Keratinocyte (primary cell): ENCODE measurements at regions not wholly inside any gene's neighbourhood (a gene's known extent, or its start where the extent isn't known, plus 50 kb on each side); places are given as distances from the start of the nearest gene placed in this dataset.
"Not testable (repeated sequence)": the region's sequence is repeated elsewhere in the genome, so short reads cannot be mapped to it uniquely, and the experiment has no call there.

ENCODE experiments used
- CTCF ChIP-seq, 3 experiments: IDR thresholded peaks in 1 of 3; conservative IDR thresholded peaks in 1 of 3; optimal IDR thresholded peaks in 1 of 3; 2 replicates in 2 of 3; 3 replicates in 1 of 3; pipeline versions ENCODE3 to v1.5.1; 2011; ENCODE audit warnings: low read length in 3 of 3, mild to moderate bottlenecking in 3 of 3, moderate library complexity in 2 of 3, control low read depth in 1 of 3, inconsistent platforms in 1 of 3; ENCODE audit not compliant: insufficient read depth in 2 of 3; ENCODE audit errors: extremely low read depth in 1 of 3
- EZH2 ChIP-seq: IDR thresholded peaks from one replicate; pipeline ENCODE4 v1.6.1; 2012; ENCODE audit warnings: inconsistent platforms, mild to moderate bottlenecking, low read length, moderate library complexity

DNA sequence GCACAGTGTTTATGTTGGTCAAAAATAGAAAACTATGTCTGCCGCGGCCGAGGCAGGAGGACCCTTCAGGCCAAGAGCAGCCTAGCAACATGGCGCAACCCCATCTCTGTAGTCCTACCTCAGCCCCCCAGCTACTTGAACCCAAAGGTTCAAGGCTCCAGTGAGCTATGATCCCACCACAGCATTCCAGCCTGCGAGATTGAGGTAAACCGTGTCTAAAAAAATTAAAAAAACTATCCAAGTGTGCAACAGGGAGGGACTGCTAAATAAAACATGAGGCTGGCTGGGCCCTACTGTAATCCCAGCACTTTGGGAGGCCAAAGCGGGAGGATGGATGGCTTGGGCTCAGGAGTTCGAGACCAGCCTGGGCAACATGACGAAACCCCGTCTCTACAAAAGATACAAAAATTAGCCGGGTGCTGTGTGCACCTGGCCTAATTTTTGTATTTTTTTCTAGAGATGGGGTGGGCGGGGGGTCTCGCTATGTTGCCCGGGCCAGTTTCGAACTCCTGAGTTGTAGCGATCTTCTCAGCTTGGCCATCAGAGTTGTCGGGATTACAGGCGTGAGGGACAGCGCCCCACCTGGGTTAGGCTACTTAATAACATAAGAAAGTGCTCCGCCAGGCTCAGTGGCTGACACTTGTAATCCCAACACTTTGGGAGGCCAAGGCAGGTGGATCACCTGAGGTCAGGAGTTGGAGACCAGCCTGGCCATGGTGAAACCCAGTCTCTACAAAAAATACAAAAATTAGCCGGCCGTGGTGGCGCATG lies 309.4 kb downstream of the ZNF37A start:
- TF ChIP-seq CTCF (optimal IDR thresholded peaks at IDR 0.05 in 1 of 3, IDR thresholded peaks at IDR 0.05 in 1 of 3, conservative IDR thresholded peaks at IDR 0.05 in 1 of 3; ENCODE audit: extremely low read depth in 1 of 3, insufficient read depth in 2 of 3, low read length in 3 of 3); EZH2: not testable (repeated sequence)
